Lung (tissue), 11 donors: ENCODE measurements at regions not wholly inside any gene's neighbourhood (a gene's known extent, or its start where the extent isn't known, plus 50 kb on each side); places are given as distances from the start of the nearest gene placed in this dataset.

Experiments used
- ATAC-seq: fragments of 200-7000 bp; cut with Tn5 transposase; one replicate; pipeline ENCODE4 v1.9.1; 2020; ENCODE audit warnings: moderate number of reproducible peaks; ENCODE audit not compliant: insufficient read depth, low FRiP score
- DNase-seq, 3 donors: peaks; one replicate each; pipeline ENCODE4 v3.0.0-alpha.2; 2013 to 2017
- H3K27ac ChIP-seq, 2 donors: one replicate each; pipeline ENCODE4 v1.5.1; 2013; ENCODE audit warnings: mild to moderate bottlenecking in 2 of 2, moderate library complexity in 2 of 2, control low read depth in 1 of 2, inconsistent platforms in 1 of 2, low read depth in 1 of 2, low read length in 1 of 2
- H3K27me3 ChIP-seq, 3 donors: one replicate each; pipeline ENCODE4 v1.5.1; 2013; ENCODE audit warnings: low read length in 2 of 3; ENCODE audit not compliant: control insufficient read depth in 3 of 3, insufficient read depth in 3 of 3
- H3K36me3 ChIP-seq, 4 donors: one replicate each; pipeline ENCODE4 v1.5.1; 2013; ENCODE audit warnings: low read length in 4 of 4, mild to moderate bottlenecking in 1 of 4, moderate library complexity in 1 of 4; ENCODE audit not compliant: control insufficient read depth in 4 of 4, insufficient read depth in 4 of 4
- H3K4me1 ChIP-seq, 5 donors: one replicate each; pipeline ENCODE4 v1.5.1; 2013; ENCODE audit warnings: low read length in 5 of 5, mild to moderate bottlenecking in 2 of 5, moderate library complexity in 1 of 5; ENCODE audit not compliant: control insufficient read depth in 5 of 5, insufficient read depth in 5 of 5
- H3K4me3 ChIP-seq: one replicate; pipeline ENCODE4 v1.5.1; 2013; ENCODE audit warnings: mild to moderate bottlenecking, control low read depth, moderate library complexity
- H3K9ac ChIP-seq, 2 donors: one replicate each; pipeline ENCODE4 v1.5.1; 2013; ENCODE audit warnings: low read length in 2 of 2, control low read depth in 1 of 2; ENCODE audit not compliant: insufficient read depth in 1 of 2
- H3K9me3 ChIP-seq, 4 donors: one replicate each; pipeline ENCODE4 v1.5.1; 2013; ENCODE audit warnings: low read length in 3 of 4, mild to moderate bottlenecking in 1 of 4, moderate library complexity in 1 of 4; ENCODE audit not compliant: control insufficient read depth in 4 of 4, insufficient read depth in 3 of 4
- CTCF ChIP-seq: IDR thresholded peaks from 2 replicates; pipeline ENCODE4 v1.5.1; 2012; ENCODE audit warnings: mild to moderate bottlenecking; ENCODE audit errors: control extremely low read depth, extremely low read depth
- WGBS, 2 donors: extraction: QIAGEN DNeasy Blood & Tissue Kit; methylation state at CpG; one replicate each; pipeline ENCODE4 v1.1.7; 2013; 5-methylcytosine and 5-hydroxymethylcytosine counted together
- donor health status: control.
- donor health status: control.
- donor health status: Bipolar disorder and iron deficiency.
- donor health status: healthy.
- donor health status: DM: yes; HTN: yes; CAD: no.

- Histone ChIP-seq H3K27ac (no peak overlapping the region), H3K4me3 (no peak overlapping the region), H3K36me3 (no peaks in the 10 kb centered on the region), H3K9ac (no peak overlapping the region), H3K4me1 (no peaks in the 10 kb centered on the region), H3K27me3 (no peaks in the 10 kb centered on the region), H3K9me3 (no peaks in the 10 kb centered on the region)
- DNase-seq (no peak), ATAC-seq (no peak)
- TF ChIP-seq CTCF, result no peak
Observed at GRCh38 chr12:86931714-86932113, 675.5 kb upstream of the MGAT4C start.

- Histone ChIP-seq H3K9ac (no peak overlapping the region), H3K9me3 (no peaks in the 10 kb centered on the region), H3K36me3 (no peaks in the 10 kb centered on the region), H3K27me3 (no peaks in the 10 kb centered on the region), H3K27ac (no peak overlapping the region), H3K4me1 (no peaks in the 10 kb centered on the region), H3K4me3 (no peak overlapping the region)
- WGBS, 2 donors, result 87 to 93% methylated on average over 2 of the region's 2 CpGs
- ATAC-seq (no peak), DNase-seq (no peak)
- no peak for TF ChIP-seq CTCF
Observed at GRCh38 chr12:86929962-86930361, 673.8 kb upstream of the MGAT4C start.

DNA sequence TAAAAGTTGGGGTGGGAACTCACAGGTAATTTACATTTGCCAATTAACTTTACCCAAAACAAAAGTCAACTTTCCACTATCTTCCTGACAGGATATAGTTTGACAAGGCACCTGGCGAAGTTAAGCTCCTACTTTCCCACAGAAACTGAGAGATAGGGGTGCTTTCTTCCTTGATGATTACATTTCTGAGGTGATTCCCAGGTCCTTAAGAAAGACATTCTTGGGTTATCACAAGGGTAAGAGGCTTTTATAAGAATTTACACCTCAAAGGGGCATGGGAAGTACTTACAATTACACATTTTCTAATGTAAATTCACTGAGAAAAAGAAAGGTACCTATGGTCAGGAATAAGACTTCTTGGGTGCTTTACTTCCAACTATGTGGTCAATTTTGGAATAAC, 660.9 kb upstream of the MGAT4C start:
- no peak for ATAC-seq
- H3K36me3 ChIP-seq, result no peaks in the 10 kb centered on the region
- no peak overlapping the region for H3K4me3 ChIP-seq
- H3K9ac ChIP-seq, result no peak overlapping the region
- DNase-seq, result no peak
- H3K9me3 ChIP-seq, result no peaks in the 10 kb centered on the region
- no peak overlapping the region for H3K27ac ChIP-seq
- no peaks in the 10 kb centered on the region for H3K27me3 ChIP-seq
- 82 to 84% methylated on average over 1 of the region's 1 CpG for WGBS, 2 donors
- H3K4me1 ChIP-seq, result no peaks in the 10 kb centered on the region
- no peak for TF ChIP-seq CTCF

DNA sequence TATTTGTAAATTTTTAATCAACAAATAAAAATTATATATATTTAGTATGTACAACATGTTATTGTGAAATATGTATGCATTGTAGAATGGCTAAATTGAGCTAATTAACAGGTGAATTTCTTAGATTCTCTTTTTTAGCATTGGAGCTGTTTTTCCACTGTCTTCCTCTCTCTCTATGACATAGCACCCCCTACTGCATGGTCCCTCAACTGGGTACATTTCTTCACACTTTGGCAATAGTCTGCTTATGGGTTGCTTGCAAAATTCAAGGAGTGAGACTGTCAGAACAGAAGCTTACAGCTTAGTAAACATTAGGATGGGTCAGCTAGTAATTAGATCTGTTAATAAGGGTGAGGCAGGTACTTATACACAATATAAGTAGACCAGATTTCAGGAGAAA, 658.5 kb upstream of the MGAT4C start:
- Histone ChIP-seq H3K4me1 (no peaks in the 10 kb centered on the region), H3K27me3 (no peaks in the 10 kb centered on the region), H3K27ac (no peak overlapping the region), H3K36me3 (no peaks in the 10 kb centered on the region), H3K9ac (no peak overlapping the region), H3K4me3 (no peak overlapping the region), H3K9me3 (no peaks in the 10 kb centered on the region)
- no peak for ATAC-seq
- TF ChIP-seq CTCF, result no peak
- DNase-seq, result peak; percentile 15 to 61 (median 40)
